IMR-90 (cell line): ENCODE measurements at regions not wholly inside any gene's neighbourhood (a gene's known extent, or its start where the extent isn't known, plus 50 kb on each side); places are given as distances from the start of the nearest gene placed in this dataset.

Experiments used
- BHLHE40 ChIP-seq: fragments of 150-350 bp; IDR thresholded peaks from 2 replicates; pipeline ENCODE4 v1.6.1; 2016; ENCODE audit warnings: mild to moderate bottlenecking, low read depth, low read length
- CEBPB ChIP-seq: IDR thresholded peaks from 2 replicates; pipeline ENCODE4 v1.6.1; 2012; ENCODE audit warnings: low read depth, low read length, improper control_type of control experiment
- CTCF ChIP-seq: conservative IDR thresholded peaks from 2 replicates; pipeline ENCODE4 v1.5.1; 2012; ENCODE audit warnings: mild to moderate bottlenecking, low read depth, low read length, improper control_type of control experiment
- MAZ ChIP-seq: IDR thresholded peaks from 2 replicates; pipeline ENCODE4 v1.6.1; 2012; ENCODE audit warnings: low read depth, mild to moderate bottlenecking, low read length, improper control_type of control experiment, moderate library complexity, borderline replicate concordance
- MXI1 ChIP-seq: IDR thresholded peaks from 2 replicates; pipeline ENCODE4 v1.6.1; 2012; ENCODE audit warnings: low read depth, mild to moderate bottlenecking, low read length, moderate library complexity, borderline replicate concordance
- NFE2L2 ChIP-seq: fragments of 150-350 bp; IDR thresholded peaks from 2 replicates; pipeline ENCODE4 v1.6.1; 2016; ENCODE audit warnings: low read depth, mild to moderate bottlenecking, low read length
- POLR2A ChIP-seq: IDR thresholded peaks from 2 replicates; pipeline ENCODE4 v1.6.1; 2012; ENCODE audit warnings: mild to moderate bottlenecking, low read depth, low read length
- RAD21 ChIP-seq: IDR thresholded peaks from 2 replicates; pipeline ENCODE4 v1.6.1; 2012; ENCODE audit warnings: low read length, improper control_type of control experiment
- RCOR1 ChIP-seq: IDR thresholded peaks from 2 replicates; pipeline ENCODE4 v1.6.1; 2012; ENCODE audit warnings: mild to moderate bottlenecking, low read length, improper control_type of control experiment; ENCODE audit not compliant: insufficient replicate concordance
- RFX5 ChIP-seq: IDR thresholded peaks from 2 replicates; pipeline ENCODE4 v1.8.0; 2012; ENCODE audit warnings: low read depth, mild to moderate bottlenecking, low read length, moderate library complexity
- SMC3 ChIP-seq: fragments of 150-350 bp; IDR thresholded peaks from 2 replicates; pipeline ENCODE4 v1.6.1; 2016; ENCODE audit warnings: low read depth, mild to moderate bottlenecking, antibody characterized with exemption, low read length, moderate library complexity
- TF ChIP-seq, protein P1 (sequence below): fragments of 150-350 bp; IDR thresholded peaks from 2 replicates; pipeline ENCODE4 v1.6.1; 2017; ENCODE audit warnings: mild to moderate bottlenecking, antibody characterized with exemption, low read length, low read depth
- TF ChIP-seq, protein P2 (sequence below): fragments of 150-350 bp; IDR thresholded peaks from 2 replicates; pipeline ENCODE4 v1.6.1; 2016; ENCODE audit warnings: low read depth, mild to moderate bottlenecking, low read length, moderate library complexity, borderline replicate concordance

- TF ChIP-seq, protein P1, sequence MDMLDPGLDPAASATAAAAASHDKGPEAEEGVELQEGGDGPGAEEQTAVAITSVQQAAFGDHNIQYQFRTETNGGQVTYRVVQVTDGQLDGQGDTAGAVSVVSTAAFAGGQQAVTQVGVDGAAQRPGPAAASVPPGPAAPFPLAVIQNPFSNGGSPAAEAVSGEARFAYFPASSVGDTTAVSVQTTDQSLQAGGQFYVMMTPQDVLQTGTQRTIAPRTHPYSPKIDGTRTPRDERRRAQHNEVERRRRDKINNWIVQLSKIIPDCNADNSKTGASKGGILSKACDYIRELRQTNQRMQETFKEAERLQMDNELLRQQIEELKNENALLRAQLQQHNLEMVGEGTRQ = no peak
- TF ChIP-seq CTCF (no peak), SMC3 (no peak), RCOR1 (no peak), MAZ (no peak), BHLHE40 (no peak), NFE2L2 (no peak), RFX5 (no peak), RAD21 (no peak), POLR2A (no peak), MXI1 (no peak), CEBPB (no peak)
- TF ChIP-seq, protein P2, sequence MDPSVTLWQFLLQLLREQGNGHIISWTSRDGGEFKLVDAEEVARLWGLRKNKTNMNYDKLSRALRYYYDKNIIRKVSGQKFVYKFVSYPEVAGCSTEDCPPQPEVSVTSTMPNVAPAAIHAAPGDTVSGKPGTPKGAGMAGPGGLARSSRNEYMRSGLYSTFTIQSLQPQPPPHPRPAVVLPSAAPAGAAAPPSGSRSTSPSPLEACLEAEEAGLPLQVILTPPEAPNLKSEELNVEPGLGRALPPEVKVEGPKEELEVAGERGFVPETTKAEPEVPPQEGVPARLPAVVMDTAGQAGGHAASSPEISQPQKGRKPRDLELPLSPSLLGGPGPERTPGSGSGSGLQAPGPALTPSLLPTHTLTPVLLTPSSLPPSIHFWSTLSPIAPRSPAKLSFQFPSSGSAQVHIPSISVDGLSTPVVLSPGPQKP = no peak
Observed at GRCh38 chr22:44385781-44386180, 73.0 kb upstream of the SHISAL1 start.
